HCT116 (cell line): ENCODE measurements at regions not wholly inside any gene's neighbourhood (a gene's known extent, or its start where the extent isn't known, plus 50 kb on each side); places are given as distances from the start of the nearest gene placed in this dataset.

ENCODE experiments used
- ATAC-seq: fragments of 200-7000 bp; cut with Tn5 transposase; 2 replicates; pipeline ENCODE4 v1.9.1; 2020; ENCODE audit warnings: mild to moderate bottlenecking, moderate library complexity
- BruUV-seq: library from RNA; stranded (reverse); fragments of 400-500 nt; replicated peaks from 2 replicates; lab custom pipeline; 2021; lab: Mats Ljungman, UMichigan
- CTCF ChIA-PET: fragments of 300-600 bp; sonication (Branson Sonifier 250); formaldehyde crosslinking; loops from one replicate; lab custom pipeline; 2021; ENCODE audit warnings: antibody characterized with exemption; lab: Charles Lee
- POLR2A ChIA-PET: fragments of 300-600, 350-600 bp; sonication (Branson Sonifier 250); formaldehyde crosslinking; loops from one replicate; lab custom pipeline; 2021; ENCODE audit warnings: antibody characterized with exemption; lab: Charles Lee
- RAD21 ChIA-PET, 2 experiments: fragments of 300-600 bp; sonication (Branson Sonifier 250); formaldehyde crosslinking; loops; one replicate each; lab custom pipeline; 2023; ENCODE audit warnings: low total read pairs in 2 of 2; ENCODE audit not compliant: uncharacterized antibody in 2 of 2, unreplicated experiment in 2 of 2, low non-redundant PET in 1 of 2; lab: Charles Lee
- DNase-seq: peaks from one replicate; pipeline ENCODE4 v3.0.0-alpha.2; 2010; ENCODE audit warnings: low read depth, low spot score
- H2AFZ ChIP-seq: fragments of 200-600 bp; shearing (Covaris generic), sonication (generic); 2 replicates; pipeline ENCODE4 v1.6.1; 2017; ENCODE audit warnings: low read depth, mixed run types, mixed read lengths, antibody characterized with exemption, low read length; ENCODE audit not compliant: poor library complexity, severe bottlenecking
- H3K27ac ChIP-seq: 2 replicates; pipeline ENCODE4 v1.5.1; 2012; ENCODE audit warnings: low read depth, low read length
- H3K27me3 ChIP-seq: fragments of 200-600 bp; sonication (generic); 2 replicates; pipeline ENCODE4 v1.6.1; 2016; ENCODE audit warnings: mixed run types, low read length, mixed read lengths; ENCODE audit not compliant: insufficient read depth
- H3K36me3 ChIP-seq, 2 experiments: fragments of 200-500 bp in 1 of 2; fragments of 200-600 bp in 1 of 2; sonication (Bioruptor generic) in 1 of 2; sonication (generic) in 1 of 2; 2 replicates each; pipeline versions ENCODE4 v1.5.1 to v1.6.1; 2014 to 2016; ENCODE audit warnings: low read length in 2 of 2, inconsistent platforms in 1 of 2, mixed read lengths in 1 of 2, mixed run types in 1 of 2; ENCODE audit not compliant: insufficient read depth in 2 of 2, control insufficient read depth in 1 of 2
- H3K4me1 ChIP-seq, 2 experiments: fragments of 200-600 bp in 1 of 2; sonication (generic) in 1 of 2; 2 replicates each; pipeline versions ENCODE4 v1.5.1 to v1.6.1; 2012 to 2017; ENCODE audit warnings: low read length in 2 of 2, inconsistent platforms in 1 of 2, mild to moderate bottlenecking in 1 of 2, mixed read lengths in 1 of 2, mixed run types in 1 of 2, moderate library complexity in 1 of 2; ENCODE audit not compliant: insufficient read depth in 2 of 2, control insufficient read depth in 1 of 2
- H3K4me2 ChIP-seq: fragments of 200-600 bp; sonication (generic); 2 replicates; pipeline ENCODE4 v1.6.1; 2017; ENCODE audit warnings: mixed run types, low read length, mixed read lengths
- H3K4me3 ChIP-seq, 2 experiments: fragments of 200-600 bp in 1 of 2; sonication (generic) in 1 of 2; replicated peaks in 1 of 2; 2 replicates each; pipeline ENCODE4 v1.5.1; 2011 to 2016; ENCODE audit warnings: low read length in 2 of 2, control low read depth in 1 of 2, low read depth in 1 of 2, mild to moderate bottlenecking in 1 of 2, mixed read lengths in 1 of 2, mixed run types in 1 of 2
- H3K79me2 ChIP-seq: fragments of 200-600 bp; sonication (generic); 2 replicates; pipeline ENCODE4 v1.6.1; 2017; ENCODE audit warnings: mild to moderate bottlenecking, mixed run types, low read length, moderate library complexity, mixed read lengths; ENCODE audit not compliant: insufficient read depth
- H3K9ac ChIP-seq: fragments of 200-600 bp; sonication (generic); 2 replicates; pipeline ENCODE4 v1.6.1; 2016; ENCODE audit warnings: low read length, mixed read lengths
- H3K9me2 ChIP-seq: fragments of 200-600 bp; sonication (generic), shearing (Covaris generic); 2 replicates; pipeline ENCODE4 v1.6.1; 2017; ENCODE audit warnings: mixed run types, mild to moderate bottlenecking, moderate library complexity; ENCODE audit not compliant: insufficient read depth
- H3K9me3 ChIP-seq, 2 experiments: fragments of 200-500 bp in 1 of 2; fragments of 200-600 bp in 1 of 2; sonication (Bioruptor generic) in 1 of 2; sonication (generic) in 1 of 2; 2 replicates each; pipeline ENCODE4 v1.6.1; 2014 to 2017; ENCODE audit warnings: low read length in 2 of 2, mixed read lengths in 2 of 2, inconsistent platforms in 1 of 2, low read depth in 1 of 2, mild to moderate bottlenecking in 1 of 2, mixed run types in 1 of 2, moderate library complexity in 1 of 2; ENCODE audit not compliant: control insufficient read depth in 1 of 2, insufficient read depth in 1 of 2
- H4K20me1 ChIP-seq: fragments of 200-600 bp; sonication (generic), shearing (Covaris generic); 2 replicates; pipeline ENCODE4 v1.6.1; 2017; ENCODE audit warnings: mixed run types, mild to moderate bottlenecking, moderate library complexity; ENCODE audit not compliant: insufficient read depth
- ATF3 ChIP-seq: IDR thresholded peaks from 2 replicates; pipeline ENCODE4 v1.6.1; 2012
- CBX3 ChIP-seq: IDR thresholded peaks from 2 replicates; pipeline ENCODE4 v1.6.1; 2012; ENCODE audit warnings: low read depth
- CEBPB ChIP-seq: IDR thresholded peaks from 2 replicates; pipeline ENCODE4 v1.6.1; 2012; ENCODE audit warnings: low read depth
- ELF1 ChIP-seq: IDR thresholded peaks from 2 replicates; pipeline ENCODE4 v1.6.1; 2012; ENCODE audit warnings: low read depth, borderline replicate concordance
- EZH2 ChIP-seq: fragments of 200-600 bp; sonication (generic); IDR thresholded peaks from 2 replicates; pipeline ENCODE4 v1.6.1; 2017; ENCODE audit warnings: antibody characterized with exemption, mixed run types
- EZH2phosphoT487 ChIP-seq: fragments of 200-600 bp; IDR thresholded peaks from 2 replicates; pipeline ENCODE4 v1.6.1; 2018; ENCODE audit warnings: antibody characterized with exemption, borderline replicate concordance
- FOSL1 ChIP-seq: IDR thresholded peaks from 2 replicates; pipeline ENCODE4 v1.6.1; 2012; ENCODE audit warnings: low read depth
- JUND ChIP-seq: IDR thresholded peaks from 2 replicates; pipeline ENCODE4 v1.6.1; 2012
- MAX ChIP-seq: IDR thresholded peaks from 2 replicates; pipeline ENCODE4 v1.6.1; 2012
- POLR2A ChIP-seq: IDR thresholded peaks from 2 replicates; pipeline ENCODE4 v1.7.0; 2011; ENCODE audit warnings: borderline replicate concordance; ENCODE audit not compliant: insufficient read depth, insufficient read length; ENCODE audit errors: extremely low read depth
- POLR2AphosphoS5 ChIP-seq: IDR thresholded peaks from 2 replicates; pipeline ENCODE4 v1.6.1; 2011; ENCODE audit warnings: mild to moderate bottlenecking, low read depth, low read length, moderate library complexity
- RAD21 ChIP-seq: IDR thresholded peaks from 2 replicates; pipeline ENCODE4 v1.6.1; 2012; ENCODE audit warnings: low read depth, mild to moderate bottlenecking
- SIN3A ChIP-seq: IDR thresholded peaks from 2 replicates; pipeline ENCODE4 v1.6.1; 2012; ENCODE audit warnings: low read depth
- SRF ChIP-seq: IDR thresholded peaks from 2 replicates; pipeline ENCODE4 v1.6.1; 2012; ENCODE audit warnings: low read depth
- TCF7L2 ChIP-seq: IDR thresholded peaks from 2 replicates; pipeline ENCODE4 v1.7.0; 2011; ENCODE audit warnings: borderline replicate concordance, inconsistent platforms; ENCODE audit not compliant: insufficient read depth, insufficient read length; ENCODE audit errors: extremely low read depth
- YY1 ChIP-seq: IDR thresholded peaks from 2 replicates; pipeline ENCODE4 v1.6.1; 2011; ENCODE audit warnings: low read length, low read depth, moderate library complexity, mild to moderate bottlenecking; ENCODE audit not compliant: insufficient replicate concordance; ENCODE audit errors: extremely low read depth
- ZBTB33 ChIP-seq: IDR thresholded peaks from 2 replicates; pipeline ENCODE4 v1.6.1; 2011; ENCODE audit warnings: mild to moderate bottlenecking, low read length, moderate library complexity; ENCODE audit not compliant: insufficient replicate concordance; ENCODE audit errors: extremely low read depth
- ZFX ChIP-seq: fragments of 450-650 bp; IDR thresholded peaks from 2 replicates; pipeline ENCODE4 v1.6.1; 2017
- ZNF274 ChIP-seq: fragments of 200-500 bp; sonication (Bioruptor generic); IDR thresholded peaks from 2 replicates; pipeline ENCODE4 v1.6.1; 2014; ENCODE audit warnings: mild to moderate bottlenecking, low read depth, low read length, inconsistent platforms
- intact Hi-C: fragments of 100-400 bp; cut with micrococcal nuclease; formaldehyde crosslinking; loops from 2 replicates; pipeline ENCODE4 v1.10.0; 2022

GRCh38 chr9:105142406-105143135, 101.9 kb upstream of the SLC44A1 start:
- ChIA-PET RAD21 (no interaction called here), CTCF (no interaction called here), POLR2A (no interaction called here)
- BruUV-seq, result no TSS peak
- Histone ChIP-seq H3K4me3 (no peak overlapping the region), H3K27ac (no peak overlapping the region), H3K4me1 (0 out of 4 replicates have a peak, but pooled peaks cover 0 to 2% of the 10 kb centered on the region in 2 experiments), H3K4me2 (no peak overlapping the region), H3K9me2 (no peaks in the 10 kb centered on the region), H2AFZ (no peak overlapping the region), H3K79me2 (no peaks in the 10 kb centered on the region), H3K36me3 (no peaks in the 10 kb centered on the region), H4K20me1 (no peaks in the 10 kb centered on the region), H3K27me3 (no peaks in the 10 kb centered on the region), H3K9me3 (no peaks in the 10 kb centered on the region), H3K9ac (no peak overlapping the region)
- no peak for TF ChIP-seq MAX
- no peak for TF ChIP-seq POLR2A
- TF ChIP-seq SRF, result no peak
- TF ChIP-seq RAD21, result no peak
- no peak for TF ChIP-seq CBX3
- no peak for TF ChIP-seq SIN3A
- TF ChIP-seq ATF3, result no peak
- no peak for TF ChIP-seq JUND
- ATAC-seq, result no peak
- intact Hi-C loops, result no loop called here
- DNase-seq, result no peak

GRCh38 chr9:105143136-105143430, 101.4 kb upstream of the SLC44A1 start:
- 0 out of 4 replicates have a peak, but pooled peaks cover 0 to 2% of the 10 kb centered on the region in 2 experiments for H3K4me1 ChIP-seq
- H4K20me1 ChIP-seq, result no peaks in the 10 kb centered on the region
- ChIA-PET CTCF (no interaction called here), POLR2A (no interaction called here), RAD21 (no interaction called here)
- H3K4me3 ChIP-seq, result no peak overlapping the region
- no TSS peak for BruUV-seq
- H3K79me2 ChIP-seq, result no peaks in the 10 kb centered on the region
- DNase-seq, result no peak
- ATAC-seq, result no peak
- no peak overlapping the region for H3K9ac ChIP-seq
- no peak overlapping the region for H2AFZ ChIP-seq
- no peaks in the 10 kb centered on the region for H3K36me3 ChIP-seq
- no peak overlapping the region for H3K27ac ChIP-seq
- intact Hi-C loops, result no loop called here
- H3K9me3 ChIP-seq, result no peaks in the 10 kb centered on the region
- no peaks in the 10 kb centered on the region for H3K27me3 ChIP-seq
- no peaks in the 10 kb centered on the region for H3K9me2 ChIP-seq
- H3K4me2 ChIP-seq, result no peak overlapping the region
- no peak for TF ChIP-seq EZH2
- TF ChIP-seq YY1, result no peak
- TF ChIP-seq ELF1, result no peak
- no peak for TF ChIP-seq POLR2A
- no peak for TF ChIP-seq ZNF274
- TF ChIP-seq RAD21, result no peak
- TF ChIP-seq SIN3A, result no peak
- TF ChIP-seq ATF3, result no peak
- no peak for TF ChIP-seq CEBPB
- TF ChIP-seq ZBTB33, result no peak
- TF ChIP-seq POLR2AphosphoS5, result no peak
- TF ChIP-seq TCF7L2, result no peak
- TF ChIP-seq MAX, result no peak
- no peak for TF ChIP-seq CBX3
- TF ChIP-seq JUND, result no peak
- no peak for TF ChIP-seq EZH2phosphoT487
- no peak for TF ChIP-seq ZFX
- TF ChIP-seq FOSL1, result no peak
